ENCODE measurements at regions not wholly inside any gene's neighbourhood (a gene's known extent, or its start where the extent isn't known, plus 50 kb on each side); places are given as distances from the start of the nearest gene placed in this dataset.

GRCh38 chr10:42974693-42975002, 102.2 kb upstream of the RET start:
- no peak for DNase-seq

DNA sequence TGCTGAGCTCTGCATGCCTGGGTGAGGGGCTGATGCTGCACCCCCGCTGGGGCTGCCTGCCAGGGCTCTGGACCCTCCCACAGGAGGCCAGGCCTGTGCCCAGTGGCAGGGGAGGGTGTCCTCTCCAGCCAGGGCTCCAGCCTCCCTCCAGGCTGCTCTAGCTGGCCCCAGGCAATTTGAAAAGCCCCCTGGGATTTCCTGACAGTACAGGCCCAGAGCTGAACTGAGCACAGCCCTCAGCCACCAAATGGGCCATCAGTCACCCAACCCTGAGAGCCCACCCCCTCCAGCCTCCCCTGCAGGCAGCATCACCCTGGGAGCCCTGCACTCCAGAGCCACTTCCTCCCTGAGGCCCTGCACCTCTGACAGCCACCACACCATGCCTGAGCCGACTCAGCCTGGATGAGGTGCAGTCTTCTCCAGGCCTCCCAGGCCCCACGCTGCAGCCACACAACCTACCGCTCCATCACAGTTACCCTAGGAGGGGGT, 101.8 kb upstream of the RET start:
- DNase-seq = no peak

GRCh38 chr10:42975558-42976340, 101.1 kb upstream of the RET start:
- no peak for DNase-seq

- no peak for DNase-seq
These were observed 100.4 kb upstream of the RET start for GRCh38 chr10:42976351-42977031.

GRCh38 chr10:42977032-42977416, 99.8 kb upstream of the RET start:
- DNase-seq = no peak

- no peak for DNase-seq
These were observed 97.7 kb upstream of the RET start for GRCh38 chr10:42979181-42979580.

DNA sequence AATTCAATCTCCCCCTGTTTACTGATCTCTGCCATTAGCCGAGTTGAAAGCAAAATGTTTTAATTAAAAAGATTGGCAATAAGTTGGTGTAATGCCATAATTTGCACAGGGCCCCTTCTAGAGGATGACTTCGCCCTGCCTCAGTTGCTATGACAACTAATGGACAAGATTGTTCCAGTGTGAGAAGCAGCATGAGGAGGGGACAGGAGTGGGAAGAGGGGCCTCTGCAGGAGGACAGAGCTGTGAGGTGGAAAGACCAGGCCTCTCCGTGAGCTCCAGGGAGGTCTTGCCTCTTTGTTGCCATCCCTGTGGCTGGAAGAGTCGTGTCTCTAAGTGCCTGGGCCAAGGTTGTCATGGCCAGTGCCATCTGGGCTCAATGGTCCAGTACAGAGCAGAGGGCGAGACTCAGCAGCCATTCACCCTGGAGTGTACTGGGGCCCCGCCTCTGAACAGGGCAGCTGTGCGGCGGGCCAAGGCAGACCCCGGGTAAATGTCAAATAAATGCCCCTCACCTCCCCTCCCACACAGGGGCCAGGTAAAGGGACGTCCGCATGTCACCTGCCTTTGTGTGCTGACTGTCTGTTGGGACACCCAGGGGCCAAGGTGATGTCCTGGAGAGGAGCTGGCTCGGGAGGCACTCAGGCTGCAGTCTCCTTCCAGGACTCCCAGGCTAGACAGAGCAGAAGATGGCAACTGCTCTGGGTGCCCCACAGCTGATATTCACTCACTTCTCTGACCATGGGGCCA, 97.0 kb upstream of the RET start:
- DNase-seq = no peak

DNA sequence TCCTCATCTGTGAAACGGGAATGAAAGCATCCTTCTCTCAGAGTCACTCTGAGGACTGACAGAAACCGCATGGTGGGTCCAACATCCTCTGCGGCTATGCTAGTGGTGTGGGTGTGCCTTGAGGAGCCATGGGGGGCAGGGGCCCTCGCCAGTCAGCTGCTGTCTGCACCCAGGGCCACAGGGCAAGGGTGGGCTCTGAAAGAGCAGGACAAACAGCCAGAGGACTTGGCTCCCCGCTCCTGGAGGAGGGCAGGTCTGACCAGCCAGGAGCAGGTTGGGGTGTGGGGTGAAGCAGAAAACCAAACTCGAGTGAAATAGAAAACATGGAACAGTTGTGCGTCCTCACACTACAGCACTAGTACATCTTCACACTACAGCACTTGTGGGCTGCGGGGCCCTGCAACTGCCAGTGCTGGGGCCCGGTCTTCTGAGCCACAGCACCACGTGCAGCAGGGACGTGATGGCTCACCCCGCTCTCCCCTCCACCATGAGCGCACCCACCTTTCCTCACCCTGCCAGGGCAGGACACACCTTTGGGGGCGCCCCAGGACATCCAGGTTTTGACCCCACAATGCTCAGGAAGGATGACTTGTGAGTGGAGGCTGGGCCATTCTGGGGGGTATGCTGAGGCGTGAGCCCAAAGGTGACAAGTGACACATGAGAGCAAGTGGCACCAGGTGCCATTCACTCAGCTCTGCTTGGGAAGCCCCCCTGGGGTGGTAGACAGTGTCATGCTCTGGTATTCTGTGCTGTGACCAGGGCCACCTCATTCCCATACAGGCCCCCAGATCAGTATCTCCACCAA, 96.1 kb upstream of the RET start:
- no peak for DNase-seq

- DNase-seq = no peak
These were observed 95.3 kb upstream of the RET start for GRCh38 chr10:42981358-42982236.

GRCh38 chr10:42982891-42983506, 93.9 kb upstream of the RET start:
- DNase-seq = no peak

DNA sequence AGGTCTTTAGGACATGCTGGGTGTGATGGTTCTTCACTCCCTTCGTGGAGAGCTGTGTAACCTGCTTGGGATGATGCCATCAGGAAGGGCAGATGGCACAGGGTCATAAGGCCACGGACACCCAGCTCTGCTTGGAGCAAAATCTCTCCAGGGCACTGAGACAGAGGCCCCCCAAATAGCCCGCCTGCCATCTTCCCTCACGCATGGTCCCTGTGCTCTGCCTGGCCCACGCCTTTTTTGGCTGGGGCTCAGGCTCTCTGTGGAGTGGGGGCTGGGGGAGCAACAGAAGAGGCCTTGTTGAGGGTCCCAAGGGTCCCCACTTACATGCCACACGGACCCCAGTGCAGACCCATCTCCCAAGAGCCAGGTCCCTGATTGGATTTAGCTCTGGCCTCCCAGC, 93.3 kb upstream of the RET start:
- no peak for DNase-seq

DNA sequence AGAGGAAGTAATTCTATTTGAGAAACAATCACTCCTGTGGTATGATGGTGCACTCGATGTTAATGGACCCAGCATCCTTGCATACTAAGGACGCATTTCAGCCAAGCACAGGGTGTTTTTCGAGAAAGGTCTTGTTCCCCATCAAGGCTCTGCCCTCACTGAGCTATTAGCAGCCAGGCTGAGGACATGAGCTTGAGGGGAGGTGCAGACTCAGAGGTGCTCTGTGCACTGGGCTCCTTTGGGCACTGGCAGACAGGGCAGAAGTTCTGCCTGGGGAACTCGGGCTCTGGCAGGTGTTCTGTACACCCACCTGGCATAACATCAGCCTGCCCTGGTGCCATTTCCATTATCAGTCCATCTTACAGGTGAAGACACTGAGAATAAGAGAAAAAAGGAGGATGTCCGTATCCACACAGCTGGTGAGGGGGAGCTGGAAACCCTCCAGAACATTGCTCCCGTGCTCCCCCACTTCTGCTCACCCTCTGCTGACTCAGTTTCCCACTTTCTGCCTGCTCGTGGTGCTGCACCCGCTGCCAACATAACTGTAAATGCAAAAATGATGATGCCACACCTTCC, 92.7 kb upstream of the RET start:
- DNase-seq = no peak

DNA sequence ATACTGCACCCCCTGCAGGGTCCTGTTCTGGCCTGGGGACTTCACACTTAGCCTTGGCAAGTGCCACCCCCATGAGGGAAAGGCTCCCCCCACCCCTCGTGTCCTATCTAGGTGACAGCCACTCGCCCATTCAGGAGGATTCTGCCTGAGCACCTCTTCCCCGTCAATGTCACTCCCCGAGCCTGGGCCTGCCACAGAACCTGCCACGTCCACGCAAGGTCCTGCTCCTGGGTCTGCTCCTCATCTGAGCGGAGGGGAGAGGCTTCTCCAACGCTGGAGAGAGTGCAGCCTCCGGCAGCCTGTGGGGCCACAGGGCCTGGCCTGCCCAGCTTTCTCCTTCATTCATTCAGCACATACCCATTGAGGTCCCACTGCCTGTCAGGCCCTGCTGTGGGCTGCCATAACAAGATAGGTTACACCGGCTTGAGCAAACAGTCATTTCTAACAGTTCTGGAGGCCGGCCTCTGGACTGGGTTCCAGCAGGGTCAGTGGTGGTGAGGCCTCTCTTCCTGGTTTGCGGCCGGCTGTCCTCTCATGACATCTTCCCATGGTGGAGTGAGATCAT, 92.0 kb upstream of the RET start:
- DNase-seq = no peak

- DNase-seq = no peak
These were observed 91.2 kb upstream of the RET start for GRCh38 chr10:42985436-42986316.

GRCh38 chr10:42986633-42987032, 90.2 kb upstream of the RET start:
- no peak for DNase-seq

DNA sequence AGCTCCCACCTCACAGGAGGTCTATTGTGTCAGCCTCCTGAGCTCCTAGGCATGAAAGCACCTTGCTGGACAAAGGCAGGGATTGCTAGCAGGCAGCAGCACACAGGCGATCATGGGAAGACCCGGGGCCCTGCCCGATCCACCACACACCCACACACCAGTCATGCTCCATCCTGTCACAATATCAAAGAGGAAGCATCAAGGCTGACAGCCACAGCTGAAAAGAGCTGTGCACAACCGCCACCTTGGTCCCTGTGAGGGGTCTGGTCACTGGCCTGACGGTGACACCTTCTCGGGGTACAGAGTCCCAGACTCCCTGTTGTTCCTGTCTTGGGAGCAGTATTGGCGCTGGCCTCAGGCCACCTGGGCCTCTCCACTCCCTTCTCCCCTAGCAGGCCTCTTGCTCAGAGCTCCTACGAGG, 89.7 kb upstream of the RET start:
- DNase-seq = no peak

DNA sequence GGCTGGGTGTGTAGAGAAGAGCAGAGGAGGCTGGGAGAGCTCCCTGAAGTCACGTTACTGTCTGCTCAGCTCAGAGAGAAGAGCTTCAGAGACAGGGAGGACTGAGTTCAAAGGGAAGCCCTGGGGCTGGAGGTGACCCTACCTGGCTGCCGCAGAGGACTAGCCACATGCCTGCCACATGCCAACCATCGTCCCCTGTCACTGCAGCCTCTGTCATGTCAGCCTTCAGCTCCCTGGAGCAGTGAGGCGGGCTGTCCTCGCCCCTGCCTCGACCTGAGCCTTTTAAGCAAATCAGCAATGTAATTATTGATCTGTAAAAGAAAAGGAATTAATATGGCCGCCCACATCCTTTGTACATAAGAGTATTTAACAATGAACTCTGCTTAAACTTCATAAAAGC, 89.3 kb upstream of the RET start:
- no peak for DNase-seq

DNA sequence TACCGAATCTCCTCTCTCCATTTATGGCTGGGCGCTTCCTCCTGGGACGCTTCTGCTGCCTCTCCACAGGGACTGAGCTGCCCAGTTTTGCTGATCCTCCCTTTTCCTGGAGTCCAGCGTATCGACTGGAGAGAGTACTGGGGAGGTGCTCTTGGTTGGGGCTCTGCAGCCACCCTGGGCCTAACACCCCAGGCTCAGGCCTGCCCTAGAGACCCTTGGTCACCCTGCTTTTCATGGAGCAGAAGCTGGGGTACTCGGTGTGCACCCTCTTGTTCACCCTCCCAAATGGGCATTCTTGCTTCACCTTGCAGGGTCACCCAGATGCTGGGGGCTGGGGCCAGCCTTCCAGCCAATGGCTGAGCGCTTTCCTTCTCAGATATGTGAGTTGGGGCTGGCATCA, 88.8 kb upstream of the RET start:
- no peak for DNase-seq

DNA sequence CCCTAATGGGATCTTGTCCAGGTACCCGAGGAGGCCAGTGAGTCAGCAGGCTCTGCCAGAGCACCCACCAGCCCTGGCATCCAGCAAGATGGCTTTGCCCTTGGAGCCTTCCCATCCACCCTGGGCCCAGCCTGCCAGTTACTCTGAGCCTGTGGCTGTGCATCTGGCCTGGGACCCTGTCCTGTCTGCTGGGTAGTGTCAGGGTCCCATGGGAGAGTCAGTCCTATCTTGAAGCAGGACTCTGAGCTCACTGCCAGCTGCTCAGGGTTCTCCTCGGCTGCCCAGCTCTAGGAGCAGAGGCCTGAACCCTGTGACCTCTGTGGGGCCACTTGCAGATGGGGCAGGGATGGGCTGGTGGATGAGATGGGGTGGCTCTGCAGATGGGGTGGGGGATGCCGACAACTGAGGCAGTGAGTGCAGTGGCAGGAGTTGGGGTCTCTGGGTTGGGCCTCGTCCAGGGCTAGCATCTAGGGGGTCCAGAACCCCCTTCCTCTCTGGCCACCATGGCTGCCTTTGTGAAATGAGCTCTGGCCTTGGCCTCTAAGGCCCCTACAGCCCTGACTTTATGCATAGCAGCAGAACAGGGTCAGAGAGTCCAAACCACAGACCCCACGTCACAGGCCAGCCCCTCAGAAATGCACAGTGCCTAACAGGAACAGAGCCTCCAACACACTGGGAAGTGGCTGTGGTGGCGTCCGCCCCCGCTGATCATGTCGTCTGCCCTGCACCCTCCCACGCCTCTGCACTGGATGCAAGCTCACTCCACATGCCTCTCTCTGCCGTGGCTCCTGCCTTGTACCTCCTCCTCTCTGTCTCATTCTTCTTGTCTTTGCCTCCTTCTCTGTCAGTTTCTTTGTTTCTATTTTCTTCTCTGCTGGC, 88.1 kb upstream of the RET start:
- DNase-seq = no peak

All from stimulated activated CD4-positive, alpha-beta T cell treated with anti-CD3 and anti-CD28 coated beads, Interleukin-4, amount 100 ng/mL, for 4 hours (primary cell).